Calu3 (cell line): ENCODE measurements at regions not wholly inside any gene's neighbourhood (a gene's known extent, or its start where the extent isn't known, plus 50 kb on each side); places are given as distances from the start of the nearest gene placed in this dataset.

ENCODE experiments used
- BruUV-seq: library from RNA; stranded (reverse); fragments of 400-500 nt; replicated peaks from 2 replicates; lab custom pipeline; 2021; lab: Mats Ljungman, UMichigan
- CTCF ChIA-PET: fragments of 300-600 bp; sonication (Branson Sonifier 250); formaldehyde crosslinking; loops from one replicate; lab custom pipeline; 2022; ENCODE audit warnings: antibody characterized with exemption; lab: Charles Lee
- DNase-seq: peaks from one replicate; pipeline ENCODE4 v3.0.0; 2022
- H3K27ac Mint-ChIP-seq: one replicate; pipeline ENCODE4 v1.8.0; 2022; ENCODE audit warnings: mixed read lengths; ENCODE audit not compliant: unreplicated experiment
- H3K27me3 Mint-ChIP-seq: one replicate; pipeline ENCODE4 v1.8.0; 2022; ENCODE audit warnings: mixed read lengths; ENCODE audit not compliant: unreplicated experiment
- H3K36me3 Mint-ChIP-seq: one replicate; pipeline ENCODE4 v1.8.0; 2022; ENCODE audit warnings: mild to moderate bottlenecking, moderate library complexity, mixed read lengths; ENCODE audit not compliant: insufficient read depth, unreplicated experiment
- H3K4me1 Mint-ChIP-seq: one replicate; pipeline ENCODE4 v1.8.0; 2022; ENCODE audit warnings: mild to moderate bottlenecking, low read depth, mixed read lengths; ENCODE audit not compliant: unreplicated experiment
- H3K4me3 Mint-ChIP-seq: one replicate; pipeline ENCODE4 v1.8.0; 2022; ENCODE audit warnings: mild to moderate bottlenecking, low read depth, moderate library complexity, mixed read lengths; ENCODE audit not compliant: unreplicated experiment
- H3K9me3 Mint-ChIP-seq: one replicate; pipeline ENCODE4 v1.8.0; 2022; ENCODE audit warnings: low read depth, mixed read lengths; ENCODE audit not compliant: unreplicated experiment
- intact Hi-C: fragments of 100-400 bp; cut with micrococcal nuclease; formaldehyde crosslinking; loops from one replicate; pipeline ENCODE4 v1.10.0; 2022; ENCODE audit not compliant: unreplicated experiment
- TF ChIP-seq, protein P1 (sequence below): fragments of 200-600 bp; IDR thresholded peaks from one replicate; pipeline ENCODE4 v1.8.0; 2022; ENCODE audit warnings: antibody characterized with exemption; ENCODE audit not compliant: unreplicated experiment

DNA sequence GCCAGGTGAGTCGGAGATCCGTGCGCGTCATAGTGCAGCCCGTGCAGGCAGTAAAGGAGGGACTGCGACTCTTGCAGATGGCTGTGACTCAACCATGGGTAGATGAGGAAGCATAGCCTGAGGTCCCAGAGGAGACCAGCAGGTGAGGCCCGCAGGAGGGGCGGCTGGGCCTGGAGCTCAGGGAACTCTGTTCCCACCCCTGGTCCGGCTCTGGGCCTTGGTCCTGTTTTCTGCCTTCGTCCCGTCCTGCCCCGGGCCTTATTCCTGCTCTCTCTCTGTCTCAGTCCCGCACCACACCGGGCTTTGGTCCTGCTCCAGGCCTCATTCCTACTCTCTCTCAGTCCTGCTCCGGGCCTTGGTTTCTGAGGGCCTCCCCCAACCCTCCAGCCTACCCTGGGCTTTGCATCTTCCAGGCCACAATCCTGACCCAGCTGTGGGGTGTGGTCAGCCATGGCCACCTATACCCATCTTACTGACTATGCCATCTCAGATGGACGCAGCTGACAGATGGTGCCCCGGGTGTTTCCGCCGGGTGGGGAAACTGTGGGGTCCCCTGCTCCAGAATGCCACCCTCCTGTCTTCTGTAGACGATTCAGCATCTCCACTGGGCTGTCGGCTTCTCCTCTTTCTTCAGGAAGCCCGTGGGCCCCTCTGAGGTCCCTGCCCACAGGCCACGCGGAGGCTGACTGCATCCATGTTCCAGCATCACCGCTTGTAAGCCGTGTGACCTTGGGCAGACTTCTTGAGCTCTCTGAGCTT is 1134.1 kb downstream of the BRD1 start:
- Mint-ChIP-seq H3K27me3 (no peaks in the 10 kb centered on the region), H3K4me1 (no peaks in the 10 kb centered on the region), H3K4me3 (no peak overlapping the region), H3K9me3 (peaks cover 6% of the 10 kb centered on the region), H3K27ac (no peak overlapping the region), H3K36me3 (no peaks in the 10 kb centered on the region)
- intact Hi-C loops = no loop called here
- DNase-seq = no peak
- TF ChIP-seq, protein P1, sequence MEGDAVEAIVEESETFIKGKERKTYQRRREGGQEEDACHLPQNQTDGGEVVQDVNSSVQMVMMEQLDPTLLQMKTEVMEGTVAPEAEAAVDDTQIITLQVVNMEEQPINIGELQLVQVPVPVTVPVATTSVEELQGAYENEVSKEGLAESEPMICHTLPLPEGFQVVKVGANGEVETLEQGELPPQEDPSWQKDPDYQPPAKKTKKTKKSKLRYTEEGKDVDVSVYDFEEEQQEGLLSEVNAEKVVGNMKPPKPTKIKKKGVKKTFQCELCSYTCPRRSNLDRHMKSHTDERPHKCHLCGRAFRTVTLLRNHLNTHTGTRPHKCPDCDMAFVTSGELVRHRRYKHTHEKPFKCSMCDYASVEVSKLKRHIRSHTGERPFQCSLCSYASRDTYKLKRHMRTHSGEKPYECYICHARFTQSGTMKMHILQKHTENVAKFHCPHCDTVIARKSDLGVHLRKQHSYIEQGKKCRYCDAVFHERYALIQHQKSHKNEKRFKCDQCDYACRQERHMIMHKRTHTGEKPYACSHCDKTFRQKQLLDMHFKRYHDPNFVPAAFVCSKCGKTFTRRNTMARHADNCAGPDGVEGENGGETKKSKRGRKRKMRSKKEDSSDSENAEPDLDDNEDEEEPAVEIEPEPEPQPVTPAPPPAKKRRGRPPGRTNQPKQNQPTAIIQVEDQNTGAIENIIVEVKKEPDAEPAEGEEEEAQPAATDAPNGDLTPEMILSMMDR = no peak
- BruUV-seq = no TSS peak
- CTCF ChIA-PET = no interaction called here

DNA sequence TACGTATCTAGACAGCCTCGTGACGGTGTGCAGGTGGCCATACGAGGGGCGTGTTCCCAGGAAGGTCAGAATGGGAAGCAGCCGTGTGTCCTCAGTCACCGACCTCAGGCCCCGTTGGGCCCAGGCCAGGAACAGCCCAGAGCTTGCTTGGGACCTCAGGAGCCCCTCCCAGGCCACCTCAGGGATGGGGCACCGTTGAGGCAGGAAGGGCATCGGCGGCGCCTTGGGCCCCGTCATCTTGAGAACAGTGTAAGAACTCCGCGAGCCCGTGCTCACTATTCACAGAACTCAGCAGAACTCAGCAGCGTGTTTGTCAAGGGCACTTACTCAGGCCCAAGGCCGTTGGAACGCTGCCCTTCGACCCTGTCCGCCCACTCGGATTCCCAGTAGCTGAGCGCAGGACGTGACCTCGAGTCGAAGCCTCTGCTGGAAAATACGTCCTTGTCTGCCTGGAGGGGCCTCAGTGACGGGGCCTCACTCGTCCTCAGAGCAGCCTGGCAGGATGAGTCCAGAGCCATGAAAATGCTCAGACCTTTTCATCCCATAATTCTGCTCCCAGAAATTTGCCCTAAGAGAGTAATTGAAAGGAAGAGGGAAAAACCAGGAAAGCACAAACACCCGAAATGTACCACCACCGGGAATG is 1134.8 kb downstream of the BRD1 start:
- CTCF ChIA-PET = no interaction called here
- Mint-ChIP-seq H3K27ac (no peak overlapping the region), H3K4me1 (no peaks in the 10 kb centered on the region), H3K27me3 (no peaks in the 10 kb centered on the region), H3K4me3 (no peak overlapping the region), H3K36me3 (no peaks in the 10 kb centered on the region), H3K9me3 (peaks cover 6% of the 10 kb centered on the region)
- TF ChIP-seq, protein P1 = no peak
- BruUV-seq = no TSS peak
- intact Hi-C loops = no loop called here
- DNase-seq = no peak

DNA sequence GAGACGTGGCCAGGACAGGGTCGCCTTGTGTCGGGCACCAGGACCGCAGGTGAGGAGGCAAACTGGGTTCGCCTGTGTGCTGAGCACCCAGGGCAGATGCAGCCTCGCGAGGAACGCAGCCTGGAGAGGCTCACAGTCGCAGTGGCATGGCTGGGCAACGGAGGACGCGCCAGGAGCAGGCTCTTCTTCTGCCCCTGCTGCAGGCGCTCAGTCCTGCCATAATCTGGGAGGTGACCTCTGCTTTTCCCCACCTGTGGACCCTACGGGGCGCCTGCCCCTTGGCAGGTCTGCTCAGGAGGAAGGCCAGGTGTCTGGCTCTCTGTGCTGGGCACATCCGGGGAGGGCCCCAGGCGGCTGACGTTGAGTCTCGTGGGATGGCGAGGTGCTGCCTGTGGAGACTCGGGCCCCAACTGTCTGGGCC is 1136.2 kb downstream of the BRD1 start:
- CTCF ChIA-PET = no interaction called here
- intact Hi-C loops = no loop called here
- Mint-ChIP-seq H3K4me1 (no peaks in the 10 kb centered on the region), H3K27me3 (no peaks in the 10 kb centered on the region), H3K4me3 (no peak overlapping the region), H3K9me3 (peaks cover 13% of the 10 kb centered on the region), H3K27ac (no peak overlapping the region), H3K36me3 (no peaks in the 10 kb centered on the region)
- TF ChIP-seq, protein P1 = no peak
- no peak for DNase-seq
- no TSS peak for BruUV-seq

DNA sequence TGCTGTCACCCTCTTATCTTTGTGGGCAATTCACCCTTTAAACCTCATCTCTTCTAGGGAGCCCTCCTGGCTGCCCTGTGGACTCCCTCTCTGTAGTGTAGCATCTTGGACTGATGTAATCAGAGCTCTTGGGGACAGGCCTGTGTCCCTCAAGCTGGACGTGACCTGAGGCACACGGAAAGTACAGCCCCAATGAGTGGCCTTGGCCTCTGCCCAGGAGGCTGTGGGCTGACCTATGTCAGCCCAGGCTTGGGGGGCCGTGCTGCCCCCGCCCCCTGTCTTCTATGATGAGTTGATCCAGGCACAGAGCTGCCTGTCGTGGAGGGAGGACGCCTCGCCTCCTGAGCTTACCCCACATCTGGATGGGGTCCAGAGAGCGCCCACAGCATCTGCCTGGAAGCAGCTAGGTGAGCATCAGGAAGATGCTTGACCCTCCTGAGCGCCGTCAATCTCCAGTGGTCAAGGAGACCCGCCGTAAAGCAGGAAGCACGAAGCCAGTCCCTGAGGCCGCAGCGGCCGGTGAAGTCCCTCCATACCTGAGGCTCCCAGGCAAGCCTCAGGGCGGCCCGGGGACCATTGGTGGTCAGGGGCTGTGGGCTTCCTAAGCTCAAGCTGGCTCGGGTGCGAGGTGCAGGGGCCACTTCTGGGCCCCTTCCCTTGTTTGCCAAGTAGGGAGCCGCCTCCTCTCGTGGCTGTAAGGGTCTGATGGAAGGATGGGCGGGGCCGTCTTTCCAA is 1136.9 kb downstream of the BRD1 start:
- no peaks in the 10 kb centered on the region for H3K27me3 Mint-ChIP-seq
- intact Hi-C loops = no loop called here
- peaks cover 13% of the 10 kb centered on the region for H3K9me3 Mint-ChIP-seq
- no peak overlapping the region for H3K4me3 Mint-ChIP-seq
- no peaks in the 10 kb centered on the region for H3K4me1 Mint-ChIP-seq
- no peak for DNase-seq
- no peak overlapping the region for H3K27ac Mint-ChIP-seq
- TF ChIP-seq, protein P1 = no peak
- no peaks in the 10 kb centered on the region for H3K36me3 Mint-ChIP-seq
- no TSS peak for BruUV-seq
- CTCF ChIA-PET = no interaction called here
